ENCODE measurements at regions not wholly inside any gene's neighbourhood (a gene's known extent, or its start where the extent isn't known, plus 50 kb on each side); places are given as distances from the start of the nearest gene placed in this dataset.
"Not testable (repeated sequence)": the region's sequence is repeated elsewhere in the genome, so short reads cannot be mapped to it uniquely, and the experiment has no call there.

DNA sequence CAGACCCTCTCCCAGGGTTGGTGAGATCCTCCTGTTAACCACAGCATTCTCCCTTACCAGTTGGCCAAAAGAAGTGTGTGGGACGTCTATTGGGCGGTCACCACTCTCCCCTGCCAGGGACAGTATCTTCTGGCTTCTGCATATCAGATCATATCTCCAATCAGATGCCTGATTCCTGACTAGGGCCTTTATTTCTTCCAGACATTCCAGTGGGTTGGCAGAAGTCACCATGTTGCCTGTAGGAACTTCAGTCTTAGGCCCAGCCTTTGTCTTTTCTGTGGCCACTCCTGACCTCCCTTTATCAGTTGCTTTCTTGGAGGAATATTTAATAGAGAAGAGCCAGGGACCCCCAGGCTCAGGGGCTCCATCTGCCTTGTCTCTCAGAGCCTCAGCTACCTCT lies 130.4 kb upstream of the F3 start:
- no peak for DNase-seq

DNA sequence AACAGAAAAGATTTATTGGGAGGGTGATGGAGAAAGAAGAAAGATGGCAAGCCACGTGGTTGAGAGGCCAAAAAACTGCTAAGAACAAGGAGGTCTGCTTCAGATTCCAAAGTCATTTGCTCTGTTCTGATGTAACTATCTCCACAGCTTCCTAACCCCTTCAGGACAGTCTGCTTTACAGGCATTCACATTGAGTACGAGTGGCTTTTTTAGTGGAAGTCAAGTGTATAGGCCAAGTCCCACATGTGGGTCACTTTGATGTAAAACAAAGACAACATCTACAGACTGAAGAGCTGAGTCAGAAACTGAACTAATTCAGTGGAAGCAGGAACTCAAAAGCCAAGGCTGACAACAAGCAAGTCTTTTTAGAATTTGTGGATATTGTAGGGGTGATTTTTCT lies 128.7 kb upstream of the F3 start:
- DNase-seq: no peak

DNA sequence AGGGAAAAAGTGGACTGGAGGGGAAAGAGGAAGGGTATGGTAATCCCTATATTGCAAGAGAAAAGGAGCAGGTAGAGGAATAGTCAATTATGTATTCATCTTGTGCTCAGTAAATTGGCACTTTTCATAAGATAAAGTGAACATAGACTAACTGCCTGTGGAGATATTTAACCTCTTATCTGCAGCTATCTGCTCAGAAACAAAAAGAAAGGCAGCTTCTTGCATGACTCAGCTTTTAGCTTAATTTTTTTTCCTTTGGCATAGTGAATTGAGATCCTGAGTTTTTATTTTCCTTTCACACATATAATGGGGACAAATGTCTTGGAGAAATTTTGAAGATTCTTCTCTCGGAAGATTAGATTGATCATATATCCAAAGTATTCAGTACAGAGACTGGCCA lies 127.6 kb upstream of the F3 start:
- DNase-seq: no peak

DNA sequence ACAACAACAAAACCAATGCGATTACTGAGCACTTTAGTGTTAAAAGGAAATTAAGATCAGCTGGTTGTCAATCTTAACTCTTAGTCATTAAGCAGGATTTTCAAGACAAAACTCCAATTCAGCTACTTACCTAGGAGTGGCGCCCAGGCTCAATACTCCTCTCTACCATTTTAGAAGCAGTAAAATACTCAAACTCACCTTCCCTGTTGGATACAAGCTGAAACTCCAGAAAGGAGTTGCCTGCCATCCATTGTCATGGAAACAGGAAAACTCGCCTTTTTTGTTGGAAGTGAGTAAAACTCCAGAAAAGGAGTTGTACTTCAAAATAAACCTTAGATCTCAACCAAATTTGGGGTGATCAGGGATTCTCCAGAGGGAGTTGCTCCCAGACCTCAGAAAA lies 127.0 kb upstream of the F3 start:
- DNase-seq: no peak

DNA sequence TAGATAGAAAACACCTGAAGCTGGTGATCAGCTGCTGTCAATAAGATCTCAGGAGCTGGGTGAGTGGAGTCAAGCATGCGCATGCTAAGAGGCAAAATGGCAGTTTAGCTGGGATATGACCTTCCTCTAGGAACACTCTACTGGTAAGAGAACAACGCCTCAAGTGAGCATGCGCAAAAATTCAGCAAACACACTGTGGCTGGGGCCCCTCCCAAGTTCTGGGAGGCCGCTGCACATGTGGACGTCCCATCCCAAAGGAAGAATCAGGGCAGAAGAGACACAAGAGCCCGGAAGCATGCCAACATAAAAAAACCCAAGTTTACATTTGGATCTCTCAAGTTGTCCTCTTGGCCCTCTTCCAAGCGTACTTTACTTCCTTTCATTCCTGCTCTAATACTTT lies 126.3 kb upstream of the F3 start:
- no peak for DNase-seq

DNA sequence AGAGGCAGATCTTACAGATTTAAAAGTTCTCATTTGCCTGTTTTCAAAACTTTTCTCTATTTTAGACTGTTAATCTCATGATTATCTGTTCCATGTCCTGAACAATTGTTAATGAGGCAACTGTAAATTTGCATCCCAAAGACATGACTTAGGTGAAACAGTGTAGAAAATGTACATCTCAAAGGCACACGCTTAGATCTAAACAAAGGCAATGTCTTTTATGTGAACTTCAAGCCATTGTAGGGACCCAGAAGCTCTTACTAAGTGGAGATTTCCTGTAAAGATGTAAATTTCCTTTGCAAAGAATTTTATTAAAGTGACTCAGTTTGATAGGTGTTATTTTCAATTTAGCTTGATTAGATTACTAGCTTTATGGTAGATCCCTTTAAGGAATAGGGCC lies 125.2 kb upstream of the F3 start:
- DNase-seq: no peak

DNA sequence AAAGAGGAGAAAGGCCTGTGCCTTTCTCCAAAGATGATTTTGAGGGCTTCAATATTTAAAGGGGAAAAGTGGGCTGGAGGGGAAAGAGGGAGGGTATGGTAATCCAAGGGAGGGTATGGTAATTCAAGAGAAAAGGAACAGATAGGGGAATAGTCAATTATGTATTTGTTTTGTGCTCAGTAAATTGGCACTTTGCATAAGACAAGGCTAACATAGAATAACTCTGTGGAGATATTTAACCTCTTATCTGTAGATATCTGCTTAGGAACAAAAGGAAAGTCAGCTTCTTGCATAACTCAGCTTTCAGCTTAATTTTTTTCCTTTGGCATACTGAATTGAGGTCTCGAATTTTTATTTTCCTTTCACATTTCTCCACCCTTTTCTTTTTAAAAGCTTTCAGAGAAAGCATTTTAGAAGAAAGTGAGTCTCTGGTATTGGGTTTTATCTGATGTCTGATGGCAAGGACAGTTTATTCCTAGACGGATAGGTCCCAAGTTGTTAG lies 119.9 kb upstream of the F3 start:
- DNase-seq: peak; percentile 43 to 56

DNA sequence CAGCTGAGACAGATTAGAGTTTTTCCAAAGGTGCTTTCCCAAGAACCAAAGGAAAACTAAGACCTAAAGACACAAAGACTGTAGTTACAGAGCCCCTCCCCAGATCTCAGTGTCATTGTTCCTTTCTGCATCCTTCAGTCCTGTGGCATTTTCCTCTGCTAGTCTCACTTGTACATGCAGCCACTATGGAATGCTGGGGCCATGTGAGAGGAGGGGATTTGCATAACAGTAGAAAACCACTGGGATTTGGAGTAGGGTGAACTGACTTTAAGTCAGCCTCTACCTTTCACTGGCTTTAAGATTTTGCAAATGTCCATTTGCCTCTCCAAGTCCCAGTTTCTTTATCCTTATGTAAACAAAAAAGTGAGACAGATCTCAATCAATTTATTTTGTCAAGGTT lies 119.4 kb upstream of the F3 start:
- peak; percentile 60 to 66 for DNase-seq

DNA sequence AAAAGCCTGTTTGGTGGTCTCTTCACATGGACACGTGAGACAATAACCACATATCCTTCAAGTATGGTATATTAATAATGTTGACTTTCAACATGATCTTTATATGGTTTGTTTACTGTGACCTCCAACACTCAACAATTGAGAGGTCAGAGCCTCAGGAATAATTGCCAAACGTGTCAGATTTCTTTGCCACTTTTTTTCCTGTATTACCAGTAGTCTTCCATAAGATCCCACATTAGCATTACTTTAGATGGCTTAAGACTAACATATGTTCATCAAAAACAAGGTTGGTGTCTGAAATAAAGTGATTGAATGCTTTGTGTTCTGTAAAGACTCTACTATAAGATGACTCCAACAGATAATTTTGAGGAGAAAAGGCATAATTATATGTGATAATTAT lies 118.7 kb upstream of the F3 start:
- no peak for DNase-seq

DNA sequence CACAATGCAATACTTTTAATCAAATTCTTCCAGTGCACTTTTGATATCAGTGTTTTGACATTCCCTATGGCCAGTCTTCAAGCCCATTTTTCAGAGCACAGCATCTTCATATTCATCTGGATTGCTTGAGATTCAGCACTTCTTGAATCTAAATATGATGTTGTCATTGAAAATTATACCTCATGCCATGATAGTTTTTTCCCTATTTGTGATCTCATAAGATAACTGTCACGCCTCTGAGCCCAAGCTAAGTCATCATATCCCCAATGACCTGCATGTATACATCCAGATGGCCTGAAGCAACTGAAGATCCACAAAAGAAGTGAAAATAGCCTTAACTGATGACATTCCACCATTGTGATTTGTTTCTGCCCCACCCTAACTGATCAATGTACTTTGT lies 117.6 kb upstream of the F3 start:
- not testable (repeated sequence) for DNase-seq

DNA sequence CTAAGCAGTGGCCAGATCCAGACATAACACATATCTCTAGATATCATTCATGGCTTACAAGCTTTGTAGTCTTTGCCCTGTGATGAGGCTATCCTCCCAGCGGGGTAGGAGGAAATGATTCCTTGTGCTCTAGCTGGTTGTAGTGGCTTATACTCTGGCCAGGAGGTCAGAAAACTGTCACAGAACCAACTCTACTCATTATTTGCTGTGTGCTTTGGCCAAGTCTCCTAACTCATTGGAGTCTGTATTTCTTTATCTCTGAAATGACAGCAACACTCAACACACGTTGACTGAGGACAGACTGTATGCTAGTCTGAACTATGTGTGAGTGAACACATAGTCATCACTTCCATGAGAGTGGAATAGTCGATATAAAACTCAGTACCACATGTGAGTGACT lies 116.7 kb upstream of the F3 start:
- DNase-seq: no peak

DNA sequence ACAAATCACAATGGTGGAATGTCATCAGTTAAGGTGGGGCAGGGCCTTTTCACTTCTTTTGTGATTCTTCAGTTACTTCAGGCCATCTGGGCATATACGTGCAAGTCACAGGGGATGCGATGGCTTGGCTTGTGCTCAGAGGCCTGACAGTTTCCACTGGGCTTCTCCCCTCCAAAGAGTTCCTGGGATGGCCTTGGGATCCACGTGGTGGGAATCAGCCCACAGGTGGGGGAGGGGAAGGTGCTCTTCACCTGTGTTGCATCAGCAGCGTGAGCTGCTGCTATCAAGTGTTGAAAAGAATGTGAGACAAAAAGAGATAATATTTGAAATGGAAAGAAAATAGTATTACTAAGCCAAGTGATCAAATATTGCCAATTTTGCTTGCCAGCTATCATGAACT lies 116.2 kb upstream of the F3 start:
- not testable (repeated sequence) for DNase-seq

DNA sequence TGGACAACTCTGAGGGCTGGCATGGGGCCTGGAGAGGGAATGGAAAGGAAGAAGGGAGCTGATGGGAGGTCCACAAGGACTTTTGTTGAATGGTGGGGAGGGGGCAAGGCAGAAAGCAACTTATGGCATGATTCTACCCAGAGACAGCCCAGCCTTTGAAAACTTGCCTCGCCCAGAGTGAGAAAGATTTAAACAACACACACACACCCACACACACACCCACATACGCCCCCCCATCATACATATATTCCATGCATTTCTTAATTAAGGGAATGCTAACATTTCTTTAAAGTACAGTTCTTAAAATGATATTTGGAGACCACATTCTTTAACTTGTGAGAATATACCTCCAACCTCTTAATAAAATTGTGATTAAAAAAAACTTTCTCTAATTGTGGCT lies 115.4 kb upstream of the F3 start:
- no peak for DNase-seq

DNA sequence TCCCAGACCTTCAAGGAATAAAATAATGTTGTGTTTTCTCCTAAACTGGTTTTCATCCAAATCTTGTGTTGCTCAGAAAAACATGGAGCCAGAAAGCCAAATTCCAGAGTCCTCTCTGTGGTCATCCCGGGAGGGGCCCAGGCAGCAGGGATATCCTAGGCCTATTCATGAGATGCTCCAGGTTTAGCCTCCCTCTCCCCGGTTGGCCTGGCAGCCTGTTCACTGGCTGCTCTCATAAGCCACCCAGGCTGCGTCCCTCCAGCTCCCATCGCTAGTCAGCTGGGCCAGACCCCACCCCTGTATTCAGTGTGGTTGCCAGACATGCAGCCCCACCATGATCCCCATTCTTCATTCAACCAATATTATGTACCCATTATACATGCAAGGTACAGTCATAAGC lies 113.4 kb upstream of the F3 start:
- DNase-seq: no peak

DNA sequence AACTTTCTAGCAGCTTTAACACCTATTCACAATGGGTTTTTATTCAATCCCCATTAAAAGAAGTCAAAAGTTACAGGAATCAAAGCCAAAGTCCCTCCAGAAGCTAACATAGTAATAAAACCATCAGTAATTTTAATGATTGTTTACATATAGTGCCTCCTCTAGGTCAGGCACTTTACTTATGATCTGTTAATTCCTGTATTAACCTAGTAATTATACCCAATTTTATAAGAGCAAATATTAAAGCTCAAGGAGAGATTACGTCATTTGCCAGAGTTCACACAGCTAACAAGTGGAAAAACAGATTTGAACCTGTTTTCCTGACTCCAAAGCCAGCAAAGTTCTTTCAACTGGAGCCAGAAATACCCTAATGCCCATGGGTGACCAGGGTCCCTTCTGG lies 112.9 kb upstream of the F3 start:
- no peak for DNase-seq

DNA sequence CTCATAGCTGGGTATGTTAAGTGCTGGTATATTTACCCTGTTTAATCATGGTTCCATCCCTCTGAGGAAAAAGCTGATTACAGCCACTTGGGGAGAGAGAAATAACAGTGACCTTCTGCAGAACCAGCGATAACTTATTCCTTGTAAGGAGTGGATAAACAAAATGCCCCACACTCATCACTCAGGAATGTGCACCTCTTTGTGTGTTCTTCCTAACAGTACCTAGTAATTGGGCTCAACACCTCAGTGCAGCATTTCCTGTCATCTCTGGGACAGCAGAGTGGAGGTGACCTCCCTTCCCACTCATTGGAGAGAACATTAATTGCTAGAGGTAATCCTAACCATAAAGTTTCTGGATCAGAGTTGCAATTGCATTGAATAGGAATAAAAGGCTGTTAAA lies 112.5 kb upstream of the F3 start:
- DNase-seq: no peak

DNA sequence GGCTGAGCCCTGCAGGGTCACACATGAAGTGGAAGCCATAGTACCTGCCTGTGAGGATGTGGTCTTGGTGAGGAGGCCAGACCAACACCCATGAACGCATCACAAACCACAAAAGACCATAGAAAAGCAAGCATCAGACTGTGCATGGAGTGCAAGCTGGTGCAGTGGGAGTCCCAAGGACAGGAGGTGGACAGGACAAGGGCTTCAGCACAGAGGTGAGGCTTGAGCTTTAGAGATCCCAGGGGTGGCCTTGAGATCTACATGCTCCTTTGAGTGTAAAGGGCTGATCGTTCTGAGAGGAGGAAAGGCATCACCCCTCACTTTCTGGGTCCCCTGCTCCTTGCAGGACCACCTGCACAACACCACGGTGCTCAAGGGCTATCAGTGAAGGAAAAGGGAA lies 111.9 kb upstream of the F3 start:
- no peak for DNase-seq

DNA sequence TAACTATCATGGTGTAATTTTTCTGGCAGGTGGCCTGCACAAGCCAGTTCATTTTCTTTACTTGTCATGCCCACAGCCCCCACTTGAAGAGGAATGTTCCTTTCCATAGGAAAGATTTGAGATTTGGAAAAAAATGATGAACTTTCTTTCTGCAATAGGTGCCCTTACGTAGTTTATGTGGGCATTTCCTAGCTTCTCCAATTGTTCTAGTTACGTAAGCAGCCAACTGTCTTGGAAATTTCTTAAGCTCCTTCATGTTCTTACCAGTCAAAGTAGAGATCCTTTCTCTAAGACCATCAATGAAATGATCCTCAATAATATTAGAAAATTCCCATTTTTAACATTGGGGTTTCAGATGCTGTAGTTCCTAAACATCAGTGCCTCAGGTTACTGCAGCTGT lies 109.5 kb upstream of the F3 start:
- DNase-seq: no peak

DNA sequence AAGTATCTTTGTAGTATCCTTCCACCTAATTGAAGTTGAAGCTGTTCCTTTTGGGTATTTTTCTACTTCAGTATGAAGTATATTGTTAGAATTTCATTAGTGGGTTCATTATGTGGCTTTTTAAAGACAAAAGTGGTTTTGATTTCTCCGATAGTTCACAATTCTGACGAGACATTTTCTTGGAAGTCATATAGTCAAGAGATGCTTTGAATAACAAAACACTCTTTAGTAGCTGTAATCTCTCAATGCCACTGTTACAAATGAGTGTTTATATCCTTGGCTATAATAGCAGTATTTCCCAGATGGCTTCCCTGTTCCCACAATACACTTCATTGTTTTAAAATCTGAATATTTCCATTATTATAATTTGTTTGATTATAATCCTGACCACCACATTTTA lies 108.7 kb upstream of the F3 start:
- peak; percentile 10 to 41 for DNase-seq

DNA sequence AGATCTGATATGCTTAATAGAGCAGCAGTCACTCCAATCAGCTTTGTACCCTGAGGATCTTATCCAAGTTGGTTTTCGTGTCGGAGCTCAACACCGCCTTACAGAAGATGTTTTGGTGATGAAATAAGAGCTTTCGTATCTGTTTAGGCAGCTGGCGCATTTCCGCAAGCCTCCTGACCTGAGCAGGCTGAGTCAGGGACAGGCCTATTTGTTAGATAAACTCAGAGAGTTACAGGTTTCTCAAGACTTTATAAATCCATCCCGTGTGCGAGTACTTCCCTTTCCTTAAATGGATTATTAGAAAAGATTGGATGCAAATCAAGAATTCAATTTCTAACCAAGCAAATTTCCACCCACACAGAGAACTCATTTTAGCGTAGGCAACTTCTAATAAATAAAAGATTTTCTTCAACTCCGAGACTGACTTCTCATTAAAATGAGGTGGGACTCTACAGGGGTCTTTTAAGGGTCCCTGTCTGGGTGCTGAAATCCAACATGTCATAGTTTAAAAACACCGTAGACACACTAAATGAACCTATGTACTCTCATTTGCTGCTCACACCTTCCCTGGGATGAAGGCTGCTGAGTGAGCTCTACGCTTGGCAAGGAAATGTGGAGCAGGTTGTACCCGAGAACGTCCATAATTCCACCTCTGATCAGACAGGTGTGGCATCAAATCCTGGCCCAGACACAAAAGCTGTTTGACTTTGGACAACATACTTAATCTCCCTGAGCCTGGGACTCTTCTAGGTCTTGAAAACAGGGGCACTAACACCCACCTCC lies 106.9 kb upstream of the F3 start:
- DNase-seq: no peak

DNA sequence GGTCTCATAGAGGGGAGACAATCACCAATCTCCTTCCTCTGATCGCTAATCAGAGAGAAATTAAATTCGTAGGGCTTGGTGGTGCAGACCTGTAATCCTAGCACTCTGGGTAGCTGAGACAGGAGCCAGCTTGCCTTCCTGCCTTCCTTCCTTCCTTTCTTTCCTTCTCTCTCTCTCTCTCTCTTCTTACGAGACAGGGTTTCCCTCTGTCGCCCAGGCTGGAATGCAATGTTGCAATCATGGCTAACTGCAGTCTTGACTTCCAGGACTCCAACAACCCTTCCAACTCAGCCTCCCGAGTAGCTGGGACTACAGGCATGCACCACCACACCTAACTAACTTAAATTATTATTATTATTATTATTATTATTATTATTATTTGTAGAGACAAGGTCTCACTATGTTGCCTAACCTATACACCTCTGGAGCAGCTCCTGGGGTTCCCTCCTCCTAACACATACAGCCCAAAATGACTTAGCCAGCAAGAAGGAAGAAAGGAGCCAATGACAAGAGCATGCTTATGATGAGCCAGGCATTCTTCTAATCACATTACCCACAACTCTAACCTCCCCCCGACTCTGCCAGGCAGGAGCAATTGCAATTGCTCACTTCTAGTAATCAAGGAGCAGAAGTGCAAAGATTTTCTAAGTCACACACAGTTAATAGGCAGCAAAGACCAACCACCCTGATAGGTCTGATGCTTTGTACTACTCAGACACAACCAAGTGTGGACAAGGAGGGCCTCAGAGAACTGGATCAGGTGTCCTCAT lies 105.4 kb upstream of the F3 start:
- no peak for DNase-seq

DNA sequence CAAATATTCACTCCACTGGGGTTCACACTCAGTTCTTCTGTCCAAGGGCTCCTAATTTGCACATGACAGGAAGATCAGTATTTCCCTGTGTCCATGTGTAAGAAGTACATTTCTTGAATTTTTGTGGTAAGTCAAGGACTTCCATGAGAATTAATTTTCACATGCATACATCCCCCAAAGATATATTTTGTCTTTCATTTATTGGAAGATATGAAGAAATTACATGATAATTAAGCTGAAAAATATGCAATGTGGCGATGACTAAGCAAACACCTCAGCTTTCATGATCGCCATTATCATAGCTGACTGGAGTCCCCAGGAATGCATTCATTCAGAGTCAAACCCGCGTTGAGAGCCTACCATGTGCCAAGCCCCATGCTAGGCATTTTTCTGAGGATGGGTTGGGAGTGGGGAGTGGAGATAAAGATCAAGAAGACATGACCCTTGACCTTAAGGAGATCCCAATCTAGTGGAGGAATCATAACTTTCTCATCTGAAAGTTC lies 104.6 kb upstream of the F3 start:
- DNase-seq: no peak

DNA sequence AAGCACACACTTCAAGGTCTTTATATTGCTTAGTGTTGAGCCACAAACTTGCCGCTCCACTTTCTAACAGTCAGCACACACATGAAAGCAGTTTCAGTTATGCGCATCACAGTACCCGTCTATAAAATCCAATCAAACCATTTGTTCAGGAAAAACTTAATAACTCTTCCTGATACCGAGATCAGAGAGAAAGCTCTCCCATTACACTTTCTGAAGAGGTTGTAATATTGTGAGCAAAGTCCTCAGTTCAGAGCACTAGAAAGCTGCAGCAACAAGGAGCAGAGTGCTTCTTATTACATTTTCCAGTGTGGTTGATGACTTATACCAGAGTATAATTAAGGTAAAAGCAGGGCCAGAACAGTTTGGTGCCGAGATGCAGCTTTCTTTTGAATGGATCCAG lies 102.8 kb upstream of the F3 start:
- no peak for DNase-seq

DNA sequence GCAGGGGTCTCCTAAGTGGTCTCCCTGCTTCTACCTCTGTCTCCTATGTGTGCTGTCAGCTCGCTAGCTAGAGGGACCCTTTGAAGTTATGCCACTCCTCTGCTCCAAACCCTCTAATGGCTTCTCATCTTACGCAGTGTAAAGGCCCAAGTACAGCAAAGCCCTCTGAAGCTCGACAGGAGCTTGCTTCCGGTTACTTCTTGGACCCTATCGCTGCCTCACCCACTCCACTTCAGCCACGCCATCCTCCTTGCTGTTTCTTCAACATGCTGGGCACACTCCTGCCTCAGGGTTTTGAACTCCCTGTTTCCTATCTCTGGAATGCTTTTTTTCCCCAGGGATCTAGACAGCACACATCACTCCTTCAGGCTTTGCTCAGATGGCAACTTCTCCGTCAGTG lies 102.3 kb upstream of the F3 start:
- no peak for DNase-seq
